Skin epidermis (tissue), 12 donors: ENCODE measurements at regions not wholly inside any gene's neighbourhood (a gene's known extent, or its start where the extent isn't known, plus 50 kb on each side); places are given as distances from the start of the nearest gene placed in this dataset.
A peak's percentile ranks its signal among the peaks of the same experiment; 100 is the strongest.

Source experiments
- H3K27ac ChIP-seq, 21 experiments: fragments of 200-600 bp; sonication (generic) in 11 of 21; one replicate each; pipeline ENCODE4 v1.5.0; 2020; ENCODE audit warnings: mild to moderate bottlenecking in 3 of 21, inconsistent platforms in 2 of 21, moderate library complexity in 2 of 21
- H3K4me3 ChIP-seq, 7 experiments: fragments of 200-600 bp; sonication (generic) in 2 of 7; one replicate each; pipeline ENCODE4 v1.5.0; 2020; ENCODE audit warnings: inconsistent platforms in 2 of 7, mild to moderate bottlenecking in 2 of 7, moderate library complexity in 1 of 7

DNA sequence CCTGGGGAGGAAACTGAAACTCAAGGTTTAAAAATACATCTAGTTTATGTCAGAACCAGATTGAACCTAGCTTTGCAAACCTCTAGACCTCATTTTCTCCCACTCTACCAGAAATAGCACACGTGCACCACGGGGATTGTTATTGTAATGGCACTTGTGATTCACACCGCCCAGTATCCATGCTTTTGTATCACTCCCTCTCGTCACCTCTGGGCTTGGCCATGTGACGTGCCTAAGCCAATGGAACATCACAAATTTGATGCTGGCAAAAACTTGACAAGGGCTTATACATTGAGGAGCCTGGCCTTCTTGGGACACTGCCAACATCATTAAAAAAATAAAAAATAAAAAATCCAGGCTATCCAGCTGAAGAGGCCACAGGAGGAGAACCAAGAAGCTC, 495.8 kb upstream of the POU3F3 start:
- Histone ChIP-seq H3K4me3 (no peak overlapping the region), H3K27ac (no peak overlapping the region)

DNA sequence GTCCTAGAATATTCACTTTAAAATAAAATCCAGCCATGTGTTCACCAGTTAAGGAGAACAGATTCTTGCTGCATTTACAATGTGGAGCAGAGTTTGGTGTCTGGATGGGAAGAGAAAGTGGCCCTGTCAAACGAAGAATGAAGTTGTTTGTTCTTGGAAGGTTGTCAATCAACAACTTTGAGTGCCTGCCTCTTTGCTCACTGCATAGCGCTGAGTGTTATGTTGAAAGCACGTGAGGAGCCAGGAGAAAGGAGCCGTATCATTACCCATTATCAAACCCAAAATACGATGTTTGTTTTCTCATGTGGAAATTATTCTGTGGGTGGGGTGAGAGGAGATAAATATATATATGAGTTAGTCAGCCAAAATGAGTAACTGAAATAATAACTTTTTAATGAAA, 492.5 kb upstream of the POU3F3 start:
- no peak overlapping the region for H3K27ac ChIP-seq

DNA sequence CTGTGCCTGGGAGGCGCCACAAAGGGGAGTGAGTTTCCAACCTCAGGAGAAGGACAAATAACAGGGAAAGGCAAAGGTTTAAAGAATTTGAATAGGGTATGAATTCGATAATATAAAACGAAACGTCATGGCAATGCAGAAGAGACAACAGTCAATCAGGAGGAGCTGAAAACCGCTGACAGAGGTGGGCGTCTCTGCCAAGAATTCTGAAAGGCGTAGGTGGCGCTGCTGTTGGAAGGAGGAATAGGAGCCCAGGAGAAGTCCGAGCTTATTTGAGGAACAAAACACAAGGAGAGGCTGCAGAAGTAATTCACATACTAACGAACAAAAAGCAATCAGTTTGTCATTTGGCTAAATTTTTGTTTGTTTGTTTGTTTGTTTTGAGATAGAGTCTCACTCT, 485.8 kb upstream of the POU3F3 start:
- Histone ChIP-seq H3K27ac (no peak overlapping the region), H3K4me3 (no peak overlapping the region)

More for the DNA sequence above, 492.5 kb upstream of the POU3F3 start:
- H3K4me3 ChIP-seq: no peak overlapping the region

DNA sequence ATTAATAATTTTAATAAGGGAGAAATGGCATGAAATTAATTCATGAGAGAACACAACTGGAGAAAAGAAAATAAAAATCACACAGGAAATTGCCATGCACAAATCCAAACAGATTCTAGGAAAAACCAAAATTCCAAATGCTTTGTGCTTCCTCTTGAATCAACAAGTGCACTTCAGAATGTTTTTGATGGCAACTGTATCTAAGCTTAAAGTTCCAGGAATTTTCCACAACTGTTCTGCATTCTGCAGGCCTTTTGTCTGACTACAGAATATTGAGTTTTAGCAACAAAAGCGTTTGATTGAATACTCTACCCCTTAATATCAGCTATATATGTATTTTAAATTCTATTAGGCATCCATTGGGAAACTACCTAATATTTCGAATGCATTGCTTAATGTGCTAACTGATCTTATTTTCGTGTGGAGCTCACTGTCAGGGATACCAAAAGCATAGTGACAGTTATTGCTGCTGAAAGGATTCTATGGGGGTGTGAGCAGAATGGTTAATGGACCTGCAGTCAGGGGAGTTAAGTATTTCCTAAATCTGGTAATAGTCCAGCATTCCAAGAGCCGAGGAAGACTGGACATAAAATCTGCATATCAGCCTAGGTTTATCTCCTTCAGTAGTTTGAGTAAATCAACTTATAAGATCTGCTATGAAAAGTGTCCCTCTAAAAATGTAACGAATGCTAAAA, 482.7 kb upstream of the POU3F3 start:
- Histone ChIP-seq H3K27ac (no peak overlapping the region), H3K4me3 (no peak overlapping the region)

DNA sequence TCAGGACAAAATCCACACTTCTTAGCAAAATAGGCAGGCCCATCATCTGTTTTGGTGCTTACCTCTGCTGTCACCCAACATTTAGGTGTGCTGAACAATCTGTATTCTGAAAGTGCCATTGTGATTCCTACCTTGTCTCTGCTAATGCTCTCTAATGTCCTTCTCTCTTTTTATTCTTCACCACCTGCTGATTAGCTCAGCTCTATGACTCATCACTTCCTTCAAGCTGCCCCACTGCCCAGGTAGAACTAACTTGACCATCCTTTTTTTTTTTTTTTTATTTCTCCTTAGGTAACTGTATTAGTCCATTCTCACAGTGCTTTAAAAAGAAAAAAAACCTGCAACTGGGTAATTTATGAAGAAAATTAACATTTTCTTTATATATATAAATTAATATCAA, 478.7 kb upstream of the POU3F3 start:
- H3K27ac ChIP-seq: no peak overlapping the region
- H3K4me3 ChIP-seq: no peak overlapping the region

DNA sequence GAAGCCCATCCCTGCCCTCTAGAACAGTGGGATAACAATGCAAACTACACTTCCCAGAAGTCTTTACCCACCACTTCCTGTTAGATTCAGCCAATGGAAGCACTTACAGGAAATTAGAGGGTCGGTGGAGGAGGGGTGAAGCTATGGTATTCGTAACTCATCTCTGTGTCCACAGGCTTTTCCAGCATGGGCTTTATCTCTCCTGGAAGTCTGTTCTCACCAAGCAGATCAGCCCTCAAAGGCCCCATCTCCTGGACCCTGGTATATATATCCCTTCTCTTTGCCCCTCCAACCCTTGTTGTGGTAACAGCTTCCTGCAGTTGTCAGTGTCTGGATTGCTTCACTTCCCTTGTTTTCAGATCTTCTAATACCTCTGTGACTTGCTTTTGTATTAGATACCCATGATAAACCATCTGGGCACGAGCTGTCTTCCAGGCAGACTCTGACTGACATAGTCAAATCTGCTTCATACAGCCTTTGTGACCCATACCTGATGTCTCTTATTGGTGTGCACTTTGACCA, 475.0 kb upstream of the POU3F3 start:
- H3K27ac ChIP-seq: peak overlapping the region in 4 of 21 experiments; percentile 37 to 61 (median 53)
- peak overlapping the region in 2 of 7 experiments; percentile 19 to 23 for H3K4me3 ChIP-seq

DNA sequence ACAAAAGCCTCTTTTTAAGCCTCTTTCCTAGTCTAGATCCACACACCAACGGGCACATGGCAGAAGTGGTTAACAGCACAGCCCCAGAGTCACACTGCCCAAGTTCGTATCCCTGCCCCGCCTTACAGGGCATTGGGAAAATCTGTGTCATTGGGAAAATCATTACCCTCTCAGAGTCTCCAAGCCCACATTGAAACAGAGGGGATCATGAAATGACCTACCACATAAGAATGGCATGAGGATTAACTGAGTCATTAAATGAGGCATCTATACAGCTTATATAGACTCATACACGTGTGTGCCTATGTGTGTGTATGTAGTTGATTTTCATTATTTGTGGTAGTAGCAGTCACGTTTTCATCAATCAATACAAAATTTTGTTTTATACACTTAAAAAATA, 469.0 kb upstream of the POU3F3 start:
- H3K4me3 ChIP-seq: no peak overlapping the region
- H3K27ac ChIP-seq: no peak overlapping the region

DNA sequence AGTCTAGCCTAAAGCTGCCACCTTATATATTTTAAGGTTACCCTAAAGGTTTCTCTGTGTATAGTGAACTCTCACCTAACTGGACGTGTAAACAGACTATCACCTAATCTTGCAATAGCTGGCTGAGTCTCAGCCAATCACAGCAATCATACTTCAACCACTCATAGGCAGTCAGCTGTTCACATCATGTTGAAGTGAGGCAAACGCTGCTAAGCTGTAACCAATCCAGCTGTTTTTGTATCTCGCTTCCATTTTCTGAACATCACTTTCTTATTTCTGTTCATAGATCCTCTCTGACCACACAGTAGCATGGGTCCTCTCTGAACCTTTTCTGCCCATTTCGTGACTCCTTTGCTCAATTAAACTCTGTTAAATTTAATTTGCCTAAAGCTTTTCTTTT, 468.2 kb upstream of the POU3F3 start:
- no peak overlapping the region for H3K4me3 ChIP-seq

DNA sequence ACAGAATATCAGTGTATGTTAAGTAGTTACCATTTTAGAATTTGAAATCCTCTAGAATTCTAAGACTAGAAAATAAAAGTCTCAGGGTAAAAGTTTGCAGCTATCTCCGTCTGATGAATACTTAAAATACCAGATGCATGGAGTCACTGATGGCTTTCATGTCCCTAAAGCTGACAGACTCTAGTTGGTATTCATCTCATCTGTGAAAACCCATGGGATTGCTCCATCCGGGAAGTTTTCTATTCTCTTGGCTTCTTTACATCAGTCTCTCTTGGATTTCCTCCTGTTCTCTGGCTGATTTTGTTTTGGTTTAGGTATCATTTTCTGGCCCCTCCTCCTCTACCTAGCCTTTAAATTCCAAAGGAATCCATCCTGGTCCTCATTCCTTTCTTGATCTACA, 465.6 kb upstream of the POU3F3 start:
- Histone ChIP-seq H3K4me3 (no peak overlapping the region), H3K27ac (no peak overlapping the region)

More for the DNA sequence above, 468.2 kb upstream of the POU3F3 start:
- H3K27ac ChIP-seq: no peak overlapping the region

DNA sequence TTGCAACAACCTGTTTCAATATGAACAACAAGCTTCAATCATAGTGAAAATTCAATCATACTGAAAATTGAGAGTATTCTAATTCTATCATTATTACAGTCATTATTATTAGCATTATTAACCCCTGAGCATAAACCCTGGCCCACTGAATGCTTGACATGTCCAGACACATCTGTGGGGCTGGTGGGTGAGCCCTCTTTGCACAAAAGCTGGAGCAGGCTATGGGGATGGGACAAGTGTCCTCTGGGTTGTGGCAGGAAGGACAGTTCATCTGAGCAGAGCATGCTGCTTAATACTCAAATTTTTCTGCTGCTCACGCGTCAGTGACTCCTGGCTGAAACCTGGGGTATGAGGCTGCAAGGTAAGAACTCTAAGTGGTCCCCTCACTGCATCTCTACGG, 451.1 kb upstream of the POU3F3 start:
- Histone ChIP-seq H3K27ac (no peak overlapping the region), H3K4me3 (no peak overlapping the region)

DNA sequence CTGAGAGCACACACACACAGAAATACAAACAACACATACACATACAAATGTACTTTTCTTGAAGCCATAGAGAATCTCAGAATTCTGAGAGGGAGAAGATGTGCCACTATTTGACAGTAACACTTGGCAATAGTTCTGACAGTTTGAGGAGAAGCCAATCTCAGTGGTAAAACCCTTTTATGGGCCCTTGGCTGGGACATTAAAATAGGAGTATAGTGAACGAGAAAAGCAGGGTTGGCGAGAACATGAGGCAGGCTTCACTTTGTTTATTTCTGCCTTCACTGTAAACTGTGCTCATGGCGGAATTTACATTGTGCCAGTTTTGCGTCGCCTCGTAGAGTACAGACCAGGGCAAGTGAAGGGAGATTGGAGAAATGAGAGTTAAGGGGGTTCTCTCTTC, 449.4 kb upstream of the POU3F3 start:
- Histone ChIP-seq H3K4me3 (no peak overlapping the region), H3K27ac (no peak overlapping the region)

DNA sequence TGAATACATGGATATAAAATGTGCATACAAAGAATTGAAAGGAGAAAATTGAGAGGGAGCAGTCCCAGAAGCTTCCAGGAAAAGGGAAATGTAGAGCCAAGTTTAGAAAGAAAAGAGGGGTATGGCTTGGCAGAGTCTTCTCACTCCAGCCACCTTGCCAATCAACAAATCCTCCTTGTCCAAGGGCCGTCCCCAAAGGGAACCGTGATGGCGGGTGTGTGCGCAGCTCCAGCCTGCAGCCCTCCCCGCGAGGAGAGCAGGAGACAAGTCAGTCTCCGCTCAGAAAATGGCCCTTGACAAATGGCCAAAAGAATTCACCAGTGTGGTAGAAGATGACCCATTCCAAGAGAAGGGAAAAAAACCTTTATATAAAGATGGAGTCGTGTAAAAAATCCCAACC, 448.3 kb upstream of the POU3F3 start:
- H3K4me3 ChIP-seq: no peak overlapping the region
- H3K27ac ChIP-seq: no peak overlapping the region

DNA sequence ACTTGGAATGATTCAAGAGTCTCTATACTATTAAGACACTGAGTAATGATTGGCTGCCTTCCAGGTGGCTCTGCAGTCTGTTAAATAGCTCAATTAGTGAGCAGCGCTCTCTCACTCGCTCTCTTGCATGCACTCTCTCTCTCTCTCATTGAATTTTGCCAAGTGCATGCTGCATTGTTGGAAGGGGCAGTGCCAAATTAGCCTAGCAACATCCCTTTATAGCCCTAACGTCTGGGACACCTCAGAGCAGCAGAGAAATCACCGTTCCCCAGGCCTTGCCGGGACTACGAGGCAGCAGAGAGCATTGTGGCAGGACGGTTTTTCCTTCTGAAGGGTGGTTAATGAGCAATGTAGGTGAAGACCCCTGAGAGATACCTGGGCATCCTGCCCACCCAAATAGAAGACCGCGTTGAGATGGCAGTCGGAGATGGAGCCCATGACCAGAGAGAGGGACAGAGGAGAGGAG, 447.6 kb upstream of the POU3F3 start:
- Histone ChIP-seq H3K4me3 (no peak overlapping the region), H3K27ac (no peak overlapping the region)

DNA sequence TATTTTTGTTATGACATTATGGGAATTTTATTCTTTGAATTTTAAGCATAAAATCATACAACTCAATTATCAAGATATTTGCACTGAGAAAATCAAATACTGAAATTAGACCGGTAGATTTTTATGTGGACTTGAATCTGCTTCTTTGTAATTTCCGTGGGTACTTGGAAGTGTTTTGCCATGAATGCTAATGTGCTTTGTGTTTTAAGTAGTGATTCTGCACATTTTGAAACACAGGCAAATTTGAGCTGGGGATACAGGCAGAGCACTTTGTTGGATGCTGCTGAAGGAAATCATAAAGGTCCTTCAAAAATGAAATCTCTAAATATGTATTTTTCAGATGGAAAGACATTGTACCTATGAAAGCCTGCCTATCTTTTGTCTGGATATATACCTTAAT, 446.3 kb upstream of the POU3F3 start:
- Histone ChIP-seq H3K4me3 (no peak overlapping the region), H3K27ac (no peak overlapping the region)

DNA sequence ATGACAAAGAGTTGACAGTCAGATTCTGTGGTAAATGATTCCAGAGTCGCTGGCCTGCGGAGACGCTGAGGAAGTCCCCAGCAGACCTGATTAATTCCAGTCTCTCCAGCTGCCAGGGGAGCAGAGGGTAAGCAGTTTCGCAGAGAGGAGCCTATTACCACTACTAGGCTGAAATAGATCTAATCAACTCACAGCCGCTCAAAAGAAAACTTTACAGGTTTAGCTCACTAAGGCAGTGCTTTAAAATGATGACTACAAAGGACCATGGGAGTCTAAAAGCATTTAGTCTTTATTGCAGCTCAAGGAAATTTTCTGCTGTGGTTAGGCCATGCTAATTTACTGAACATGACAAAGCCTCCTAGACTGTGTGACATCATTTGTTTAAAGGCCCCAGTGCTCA, 445.6 kb upstream of the POU3F3 start:
- H3K27ac ChIP-seq: peak overlapping the region in 2 of 21 experiments; percentile 29 to 50
- H3K4me3 ChIP-seq: no peak overlapping the region

DNA sequence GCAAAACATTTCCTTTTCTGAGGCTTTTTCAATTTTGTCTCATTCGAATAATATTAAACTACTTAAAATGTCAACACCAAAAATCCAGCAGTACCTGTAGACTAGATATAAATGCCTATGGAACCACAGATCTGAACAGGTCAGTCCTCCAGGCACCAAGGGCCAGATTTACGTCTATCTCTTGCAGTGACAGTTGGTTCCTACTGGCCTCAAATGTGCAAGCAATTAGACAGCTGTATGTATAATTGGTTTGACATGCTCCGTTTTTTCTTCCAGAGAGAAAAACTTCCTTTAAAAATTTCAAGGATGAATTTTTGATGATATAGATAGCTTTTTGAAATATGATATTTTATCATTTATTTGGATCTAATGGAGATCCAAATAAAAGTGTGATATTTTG, 443.8 kb upstream of the POU3F3 start:
- Histone ChIP-seq H3K4me3 (no peak overlapping the region), H3K27ac (no peak overlapping the region)

DNA sequence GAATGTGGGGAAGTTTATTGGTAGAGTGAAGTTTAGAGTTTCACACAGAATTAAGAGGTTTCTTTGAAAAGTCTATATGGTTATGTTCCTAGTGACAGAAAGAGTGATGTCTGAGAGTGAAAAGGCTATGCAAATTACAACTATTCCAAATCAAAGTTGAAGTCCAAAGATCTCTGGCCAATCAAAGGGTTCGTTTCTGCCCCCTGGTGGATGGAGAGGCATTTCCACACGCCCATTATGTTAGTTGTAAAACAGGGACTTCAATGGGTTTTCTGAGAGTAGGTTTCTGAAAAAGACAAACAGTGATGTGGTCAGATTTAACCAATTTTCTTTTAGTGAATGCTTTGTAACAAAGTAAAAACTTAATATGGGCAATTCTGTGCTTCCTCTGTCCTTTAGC, 441.5 kb upstream of the POU3F3 start:
- Histone ChIP-seq H3K4me3 (no peak overlapping the region), H3K27ac (no peak overlapping the region)

DNA sequence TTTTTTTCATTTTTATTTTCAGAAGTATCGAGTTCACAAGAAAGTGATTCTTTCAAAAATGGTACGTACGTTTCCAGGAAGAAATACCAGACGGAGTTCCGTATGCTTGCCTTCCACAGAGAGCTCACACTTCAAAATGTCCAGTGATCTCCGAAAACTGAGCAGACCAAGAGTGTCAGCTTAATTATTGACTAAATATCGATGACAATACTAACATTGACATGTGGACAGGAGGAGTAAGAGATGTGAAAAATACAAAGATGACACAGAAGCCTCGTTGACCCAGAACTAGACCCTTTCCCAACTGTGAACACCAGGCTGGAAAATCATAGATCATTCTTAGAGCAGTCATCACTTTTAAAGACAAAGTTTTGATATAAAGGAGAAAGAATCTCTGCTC, 440.0 kb upstream of the POU3F3 start:
- Histone ChIP-seq H3K27ac (no peak overlapping the region), H3K4me3 (no peak overlapping the region)

DNA sequence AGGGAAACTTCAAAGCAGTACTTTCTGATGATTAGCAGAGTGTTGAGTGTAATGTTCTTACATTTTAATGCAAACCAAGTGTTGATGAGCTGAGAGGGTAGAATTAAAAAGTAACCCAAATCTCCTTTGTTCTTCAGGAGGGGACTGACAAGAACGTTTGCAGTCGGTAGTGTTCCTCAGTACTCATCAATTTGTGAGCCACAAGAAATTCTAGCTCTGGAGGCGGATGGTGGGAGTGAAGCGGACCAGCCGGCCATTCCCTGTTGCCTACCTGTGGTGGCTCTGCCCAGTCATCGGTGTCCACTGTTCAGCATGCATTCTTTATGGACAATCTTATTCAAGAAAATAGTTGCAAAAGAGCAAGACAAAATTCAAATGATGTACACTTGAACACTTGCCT, 438.6 kb upstream of the POU3F3 start:
- no peak overlapping the region for H3K27ac ChIP-seq

DNA sequence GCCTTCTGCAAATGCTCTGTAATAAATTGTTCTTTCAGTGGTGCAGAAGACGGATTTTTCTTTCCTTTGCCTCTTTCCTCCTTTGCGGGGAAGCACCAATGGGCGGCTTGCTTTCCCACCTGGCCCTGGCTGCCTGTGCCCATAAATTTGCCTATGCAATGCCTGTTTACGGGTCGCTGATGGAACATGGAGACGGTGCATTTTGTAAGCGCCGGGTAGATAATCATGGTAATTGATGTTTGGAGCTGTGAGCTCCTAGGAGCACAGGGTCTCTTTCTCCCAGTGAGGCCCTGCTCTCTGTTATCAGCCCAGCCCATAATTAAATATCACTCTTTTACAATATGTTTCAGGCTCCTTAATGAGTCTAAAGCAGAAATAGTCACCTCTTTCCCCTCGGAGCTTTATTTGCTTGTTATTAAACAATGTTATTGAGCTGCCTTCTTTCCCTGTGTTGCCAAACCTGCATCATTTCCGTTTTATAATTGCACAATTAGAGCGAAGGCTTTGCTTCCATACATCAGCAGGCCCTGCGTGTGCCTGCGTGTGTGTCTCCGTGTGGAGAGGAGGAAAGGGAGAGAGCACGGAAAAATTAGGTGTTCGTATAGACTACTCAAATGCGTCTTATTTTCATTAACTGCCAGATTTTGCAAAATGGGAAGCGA, 437.4 kb upstream of the POU3F3 start:
- Histone ChIP-seq H3K4me3 (no peak overlapping the region), H3K27ac (no peak overlapping the region)

More for the DNA sequence above, 438.6 kb upstream of the POU3F3 start:
- H3K4me3 ChIP-seq: no peak overlapping the region

DNA sequence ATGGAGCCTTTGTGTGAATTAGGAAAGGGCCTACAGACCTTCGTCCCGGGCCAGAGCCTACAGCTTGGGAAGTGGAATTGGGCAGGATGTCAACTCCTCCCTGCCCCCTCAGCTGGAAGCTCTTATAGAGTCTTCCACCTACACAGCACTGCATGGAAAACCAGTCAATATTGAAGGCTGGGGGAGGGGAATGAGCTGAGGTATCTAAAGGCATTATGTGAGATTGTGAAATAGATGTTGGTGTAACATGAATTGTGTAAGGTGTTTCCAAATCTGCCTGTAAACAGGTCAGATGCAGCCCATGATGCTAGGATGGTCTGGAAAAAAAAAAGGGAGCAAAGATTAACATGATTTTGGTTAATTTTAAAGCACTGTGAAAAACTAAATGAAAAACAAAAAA, 433.5 kb upstream of the POU3F3 start:
- H3K4me3 ChIP-seq: no peak overlapping the region
- no peak overlapping the region for H3K27ac ChIP-seq
